ENCODE measurements at regions not wholly inside any gene's neighbourhood (a gene's known extent, or its start where the extent isn't known, plus 50 kb on each side); places are given as distances from the start of the nearest gene placed in this dataset.

DNA sequence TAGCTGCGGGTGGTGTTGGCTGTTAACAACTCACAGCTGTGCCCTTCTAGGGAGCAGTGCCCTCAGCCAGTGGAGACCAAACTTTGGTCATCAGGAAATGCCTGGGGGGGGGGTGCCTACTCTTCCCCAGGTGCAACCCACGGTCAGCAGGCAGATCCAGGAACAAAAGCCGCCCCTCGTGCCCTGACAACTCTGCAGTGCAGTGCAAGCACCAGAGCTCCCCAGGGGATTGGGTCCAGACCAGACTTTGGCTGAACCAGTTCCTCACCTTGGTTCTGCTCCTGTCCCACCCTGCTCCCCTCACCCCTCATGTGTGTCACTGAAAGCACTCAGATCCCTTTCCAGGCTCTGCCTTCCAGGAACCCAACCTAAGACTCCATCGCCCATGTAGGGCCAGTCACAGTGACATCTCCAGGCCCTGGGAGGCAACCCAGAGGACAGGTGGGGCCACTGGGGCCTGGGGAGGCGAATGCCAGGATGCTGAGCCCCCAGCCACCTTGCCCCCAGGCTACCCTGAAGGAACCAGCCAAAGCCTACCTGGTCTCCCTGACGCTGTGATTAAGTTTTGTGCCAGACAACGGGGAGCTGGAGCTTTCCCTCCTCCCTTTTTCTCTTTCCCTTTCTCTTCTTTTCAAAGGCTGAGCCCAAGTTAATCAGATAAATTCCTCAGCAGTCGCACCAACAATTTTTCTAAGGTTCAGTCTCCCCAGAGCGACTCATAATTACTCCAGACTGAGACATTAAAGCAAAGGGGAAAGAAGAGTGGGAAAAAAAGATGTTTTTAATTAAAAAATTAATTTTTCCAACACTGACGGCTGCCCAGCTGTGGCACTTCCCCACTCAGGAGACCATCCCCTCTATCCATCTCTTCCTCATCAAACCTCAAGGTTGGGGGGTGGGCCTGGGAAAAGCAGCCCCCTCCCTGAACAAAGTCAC lies 207.5 kb upstream of the LINGO1 start:
- no peaks in the 10 kb centered on the region for H3K79me2 ChIP-seq (ENCODE audit: low read length)
- no peak overlapping the region for H3K4me2 ChIP-seq (ENCODE audit: low read depth, low read length)
- H2AFZ ChIP-seq (ENCODE audit: low read length), result no peak overlapping the region
- TF ChIP-seq EZH2phosphoT487 (IDR thresholded peaks at IDR 0.05; ENCODE audit: low read length) (no peak), CTCF (IDR thresholded peaks at IDR 0.05; ENCODE audit: low read length) (no peak), EZH2 (optimal IDR thresholded peaks at IDR 0.05; ENCODE audit: low read depth, low read length) (no peak)
- no peak for DNase-seq
- H3K27me3 ChIP-seq (replicated peaks; ENCODE audit: insufficient read depth, low read length), result peaks cover 30% of the 10 kb centered on the region; the same call in 1 of the 2 replicates
- H4K20me1 ChIP-seq (ENCODE audit: insufficient read depth, low read length), result no peaks in the 10 kb centered on the region
- H3K9me2 ChIP-seq (replicated peaks; ENCODE audit: insufficient read depth, low read length), result no peaks in the 10 kb centered on the region
- no peak overlapping the region for H3K4me3 ChIP-seq (ENCODE audit: low read length)
- no peaks in the 10 kb centered on the region for H3K36me3 ChIP-seq (replicated peaks; ENCODE audit: insufficient read depth, low read length)
- H3K4me1 ChIP-seq (ENCODE audit: low read length), result peaks cover 3% of the 10 kb centered on the region; the same call in 1 of the 2 replicates
- H3K9ac ChIP-seq (ENCODE audit: low read length), result no peak overlapping the region
- no peaks in the 10 kb centered on the region for H3F3A ChIP-seq (ENCODE audit: insufficient read depth, low read length)
- H3K9me3 ChIP-seq (replicated peaks; ENCODE audit: insufficient read depth, low read length), result no peaks in the 10 kb centered on the region
- H3K27ac ChIP-seq (ENCODE audit: low read length), result no peak overlapping the region

DNA sequence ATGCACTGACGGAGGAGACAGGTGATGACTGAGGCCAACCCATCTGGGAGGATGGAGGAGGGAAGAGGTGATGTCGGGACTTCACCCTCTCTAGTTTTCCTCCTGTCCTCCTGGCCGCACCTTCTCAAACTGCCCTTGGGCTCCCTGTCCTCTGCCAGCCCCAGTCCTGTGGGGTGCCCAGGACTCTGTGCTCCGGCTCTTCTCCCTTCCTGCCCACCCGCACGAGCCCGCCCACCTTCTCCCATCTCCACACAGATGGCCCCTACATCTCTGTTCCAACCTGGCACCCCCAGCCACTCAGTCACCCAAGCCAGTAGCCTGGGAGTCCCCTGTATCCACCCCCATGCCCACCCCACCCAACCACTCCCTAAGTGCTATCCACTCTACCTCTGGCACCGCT lies 206.7 kb upstream of the LINGO1 start:
- no peak overlapping the region for H3K4me2 ChIP-seq (ENCODE audit: low read depth, low read length)
- H3F3A ChIP-seq (ENCODE audit: insufficient read depth, low read length), result no peaks in the 10 kb centered on the region
- no peak overlapping the region for H3K4me3 ChIP-seq (ENCODE audit: low read length)
- H3K4me1 ChIP-seq (ENCODE audit: low read length), result no peaks in the 10 kb centered on the region
- no peak overlapping the region for H2AFZ ChIP-seq (ENCODE audit: low read length)
- H3K9me2 ChIP-seq (replicated peaks; ENCODE audit: insufficient read depth, low read length), result no peaks in the 10 kb centered on the region
- H3K9ac ChIP-seq (ENCODE audit: low read length), result no peak overlapping the region
- H3K79me2 ChIP-seq (ENCODE audit: low read length), result no peaks in the 10 kb centered on the region
- no peaks in the 10 kb centered on the region for H3K36me3 ChIP-seq (replicated peaks; ENCODE audit: insufficient read depth, low read length)
- no peak for DNase-seq
- H4K20me1 ChIP-seq (ENCODE audit: insufficient read depth, low read length), result no peaks in the 10 kb centered on the region
- H3K27ac ChIP-seq (ENCODE audit: low read length), result no peak overlapping the region
- TF ChIP-seq EZH2phosphoT487 (IDR thresholded peaks at IDR 0.05; ENCODE audit: low read length), result no peak
- TF ChIP-seq EZH2 (optimal IDR thresholded peaks at IDR 0.05; ENCODE audit: low read depth, low read length), result no peak
- no peak for TF ChIP-seq CTCF (IDR thresholded peaks at IDR 0.05; ENCODE audit: low read length)
- peaks cover 30% of the 10 kb centered on the region; the same call in 1 of the 2 replicates for H3K27me3 ChIP-seq (replicated peaks; ENCODE audit: insufficient read depth, low read length)
- no peaks in the 10 kb centered on the region for H3K9me3 ChIP-seq (replicated peaks; ENCODE audit: insufficient read depth, low read length)

- H3K36me3 ChIP-seq (replicated peaks; ENCODE audit: insufficient read depth, low read length), result no peaks in the 10 kb centered on the region
- peaks cover 30% of the 10 kb centered on the region; the same call in 1 of the 2 replicates for H3K27me3 ChIP-seq (replicated peaks; ENCODE audit: insufficient read depth, low read length)
- no peaks in the 10 kb centered on the region for H3K9me2 ChIP-seq (replicated peaks; ENCODE audit: insufficient read depth, low read length)
- DNase-seq, result no peak
- H4K20me1 ChIP-seq (ENCODE audit: insufficient read depth, low read length), result no peaks in the 10 kb centered on the region
- TF ChIP-seq CTCF (IDR thresholded peaks at IDR 0.05; ENCODE audit: low read length), result no peak
- H3K27ac ChIP-seq (ENCODE audit: low read length), result no peak overlapping the region
- H3K4me1 ChIP-seq (ENCODE audit: low read length), result no peaks in the 10 kb centered on the region
- no peaks in the 10 kb centered on the region for H3K79me2 ChIP-seq (ENCODE audit: low read length)
- H3K9me3 ChIP-seq (replicated peaks; ENCODE audit: insufficient read depth, low read length), result no peaks in the 10 kb centered on the region
- no peak overlapping the region for H3K9ac ChIP-seq (ENCODE audit: low read length)
- H3K4me2 ChIP-seq (ENCODE audit: low read depth, low read length), result no peak overlapping the region
- no peaks in the 10 kb centered on the region for H3F3A ChIP-seq (ENCODE audit: insufficient read depth, low read length)
- H2AFZ ChIP-seq (ENCODE audit: low read length), result no peak overlapping the region
- no peak overlapping the region for H3K4me3 ChIP-seq (ENCODE audit: low read length)
Observed at GRCh38 chr15:77838595-77838994, 205.9 kb upstream of the LINGO1 start.

Data from MM.1S (cell line).